Right atrium auricular region (tissue), 2 donors: ENCODE measurements at regions not wholly inside any gene's neighbourhood (a gene's known extent, or its start where the extent isn't known, plus 50 kb on each side); places are given as distances from the start of the nearest gene placed in this dataset.

Experiments used
- DNase-seq: peaks from one replicate; pipeline ENCODE4 v3.0.0-alpha.2; 2019; ENCODE audit warnings: low spot score
- H3K27ac ChIP-seq, 2 donors: fragments of 200-600 bp; sonication (generic); 1 replicate in 1 of 2; 2 replicates in 1 of 2; pipeline ENCODE4 v1.5.1; 2016 to 2019
- H3K27me3 ChIP-seq, 2 donors: fragments of 200-600 bp; sonication (generic); one replicate each; pipeline versions ENCODE4 v1.5.1 to v1.6.0; 2017 to 2019
- H3K36me3 ChIP-seq: fragments of 200-600 bp; sonication (generic); one replicate; pipeline ENCODE4 v1.5.1; 2016
- H3K4me1 ChIP-seq, 2 donors: fragments of 200-600 bp; sonication (generic); one replicate each; pipeline versions ENCODE4 v1.5.1 to v1.6.0; 2017 to 2019
- H3K4me3 ChIP-seq, 2 donors: fragments of 200-600 bp; sonication (generic); 1 replicate in 1 of 2; 2 replicates in 1 of 2; pipeline ENCODE4 v1.5.1; 2017 to 2019; ENCODE audit warnings: mild to moderate bottlenecking in 1 of 2, moderate library complexity in 1 of 2
- H3K9me3 ChIP-seq, 2 donors: fragments of 200-600 bp; sonication (generic); one replicate each; pipeline ENCODE4 v1.5.1; 2019
- CTCF ChIP-seq, 2 donors: fragments of 200-600 bp; sonication (generic); IDR thresholded peaks; one replicate each; pipeline ENCODE4 v1.5.1; 2019; ENCODE audit warnings: antibody characterized with exemption in 2 of 2

DNA sequence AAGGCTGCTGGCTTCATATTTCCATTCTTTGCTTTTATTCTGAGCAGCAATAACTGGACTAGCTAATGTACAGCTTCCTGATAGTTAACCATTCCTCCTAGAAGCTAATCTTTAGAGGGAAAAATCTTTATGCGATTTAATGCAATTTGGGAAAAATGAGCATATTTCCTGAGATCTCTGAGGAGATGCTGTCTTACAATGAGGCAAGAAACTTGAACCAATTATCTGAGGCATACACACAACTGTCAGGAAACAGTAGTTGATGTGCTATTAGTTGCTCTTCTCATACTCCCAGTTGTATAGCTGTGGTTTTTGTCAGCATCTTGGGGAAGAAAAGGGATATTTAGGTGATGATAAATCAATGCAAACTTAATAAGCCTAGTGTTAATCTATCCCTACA is 265.9 kb downstream of the NEBL start:
- Histone ChIP-seq H3K27ac (no peak overlapping the region), H3K27me3 (no peaks in the 10 kb centered on the region), H3K4me1 (peaks cover 0 to 4% of the 10 kb centered on the region in 2 donors), H3K4me3 (no peak overlapping the region), H3K9me3 (peaks cover 0 to 5% of the 10 kb centered on the region in 2 donors), H3K36me3 (no peaks in the 10 kb centered on the region)
- DNase-seq: no peak
- no peak for TF ChIP-seq CTCF (IDR thresholded peaks at IDR 0.05)

DNA sequence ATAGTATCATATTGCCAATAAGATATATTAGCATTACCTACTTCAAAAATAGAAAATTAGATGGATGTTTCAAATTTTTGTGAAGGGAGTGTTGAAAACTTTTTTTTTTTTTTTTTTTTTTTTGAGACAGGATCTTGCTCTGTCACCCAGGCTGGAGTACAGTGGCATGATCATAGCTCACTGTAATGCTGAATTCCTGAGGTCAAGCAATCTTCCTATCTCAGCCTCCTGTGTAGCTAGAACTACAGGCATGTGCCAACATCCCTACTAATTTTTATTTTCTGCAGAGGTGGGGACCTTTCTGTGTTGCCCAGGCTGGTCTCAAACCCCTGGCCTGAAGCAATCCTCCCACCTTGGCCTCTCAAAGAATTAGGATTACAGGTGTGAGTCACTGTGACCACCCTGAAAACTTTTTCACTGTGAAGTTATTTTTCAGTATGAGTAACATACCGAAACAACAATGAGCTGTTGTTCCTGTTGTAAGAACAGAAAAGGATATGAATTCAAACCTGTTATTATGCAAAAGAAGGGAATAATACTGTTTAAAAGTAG is 266.9 kb downstream of the NEBL start:
- TF ChIP-seq CTCF (IDR thresholded peaks at IDR 0.05): no peak
- Histone ChIP-seq H3K27me3 (no peaks in the 10 kb centered on the region), H3K27ac (no peak overlapping the region), H3K4me1 (peaks cover 0 to 4% of the 10 kb centered on the region in 2 donors), H3K4me3 (no peak overlapping the region), H3K9me3 (peaks cover 0 to 9% of the 10 kb centered on the region in 2 donors), H3K36me3 (no peaks in the 10 kb centered on the region)
- no peak for DNase-seq

GRCh38 chr10:20627946-20628507 is 269.1 kb downstream of the NEBL start:
- no peak for TF ChIP-seq CTCF (IDR thresholded peaks at IDR 0.05)
- no peaks in the 10 kb centered on the region for H3K4me1 ChIP-seq
- DNase-seq: no peak
- no peak overlapping the region for H3K4me3 ChIP-seq
- H3K9me3 ChIP-seq: peaks cover 0 to 9% of the 10 kb centered on the region in 2 donors
- no peaks in the 10 kb centered on the region for H3K36me3 ChIP-seq
- H3K27me3 ChIP-seq: no peaks in the 10 kb centered on the region
- no peak overlapping the region for H3K27ac ChIP-seq

DNA sequence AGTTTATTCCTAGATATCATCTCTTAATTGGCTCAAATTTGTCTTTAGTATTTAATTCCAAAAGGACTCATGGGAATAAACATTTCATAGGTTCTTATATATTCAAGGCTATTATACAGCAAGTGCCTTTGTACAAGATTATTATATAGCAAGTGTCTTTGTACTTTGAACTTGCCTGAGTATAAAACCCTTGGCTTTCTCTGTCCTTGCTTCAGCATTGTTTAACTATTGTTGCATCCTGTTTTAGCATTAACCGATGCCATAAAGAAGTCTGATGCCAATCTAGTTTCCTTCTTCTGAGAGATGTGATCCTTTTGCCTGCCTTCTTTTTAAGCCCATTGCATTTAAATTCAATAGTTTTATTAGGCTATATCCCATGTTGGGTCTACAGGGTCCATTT is 270.0 kb downstream of the NEBL start:
- no peaks in the 10 kb centered on the region for H3K27me3 ChIP-seq
- no peak overlapping the region for H3K4me3 ChIP-seq
- no peaks in the 10 kb centered on the region for H3K4me1 ChIP-seq
- TF ChIP-seq CTCF (IDR thresholded peaks at IDR 0.05): no peak
- DNase-seq: no peak
- no peaks in the 10 kb centered on the region for H3K36me3 ChIP-seq
- no peak overlapping the region for H3K27ac ChIP-seq
- peaks cover 0 to 9% of the 10 kb centered on the region in 2 donors for H3K9me3 ChIP-seq

DNA sequence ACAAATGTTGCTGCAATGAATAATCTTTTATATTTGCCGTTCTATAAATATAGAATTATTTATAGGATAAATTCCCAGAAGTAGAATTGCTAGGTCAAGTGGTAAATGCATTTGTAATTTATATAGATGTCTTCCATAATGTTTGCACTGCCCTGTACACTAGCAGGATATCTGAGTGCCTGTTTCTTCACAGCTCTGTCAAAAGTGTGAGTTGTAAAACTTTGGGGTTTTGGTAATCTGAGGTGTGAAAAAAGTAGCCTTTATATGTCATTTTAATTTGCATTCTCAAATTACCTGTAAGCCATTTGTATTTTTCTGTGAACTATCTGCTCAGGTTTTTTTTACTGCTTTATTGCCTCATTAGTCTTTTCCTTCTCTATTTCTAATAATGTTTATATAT is 271.2 kb downstream of the NEBL start:
- H3K27me3 ChIP-seq: no peaks in the 10 kb centered on the region
- no peak for TF ChIP-seq CTCF (IDR thresholded peaks at IDR 0.05)

DNA sequence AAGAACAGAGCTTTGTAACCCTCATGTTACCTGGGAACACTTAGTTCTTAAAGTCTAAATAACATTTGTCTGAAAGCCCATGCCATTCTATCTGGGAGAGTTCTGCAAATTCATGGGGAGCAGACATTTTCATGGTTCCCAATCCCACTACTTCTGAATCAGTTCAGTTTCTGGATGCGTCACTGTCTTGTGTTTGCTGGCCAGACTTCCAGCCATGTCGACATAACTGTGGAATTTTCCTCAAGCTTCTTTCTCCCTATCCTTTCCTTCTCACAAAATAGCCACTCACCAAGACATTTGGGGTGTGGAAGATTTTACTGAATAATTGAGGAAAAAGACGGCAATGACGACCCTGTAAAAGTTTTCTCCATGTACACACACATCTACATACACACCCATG is 272.5 kb downstream of the NEBL start:
- no peaks in the 10 kb centered on the region for H3K4me1 ChIP-seq
- peaks cover 0 to 9% of the 10 kb centered on the region in 2 donors for H3K9me3 ChIP-seq
- no peak overlapping the region for H3K4me3 ChIP-seq
- H3K36me3 ChIP-seq: no peaks in the 10 kb centered on the region
- H3K27me3 ChIP-seq: no peaks in the 10 kb centered on the region
- peak overlapping the region; percentile 31 to 52 for H3K27ac ChIP-seq
- no peak for TF ChIP-seq CTCF (IDR thresholded peaks at IDR 0.05)
- peak; percentile 69 for DNase-seq

More for the DNA sequence above, 271.2 kb downstream of the NEBL start:
- Histone ChIP-seq H3K9me3 (peaks cover 0 to 9% of the 10 kb centered on the region in 2 donors), H3K4me3 (no peak overlapping the region), H3K4me1 (no peaks in the 10 kb centered on the region), H3K27ac (no peak overlapping the region), H3K36me3 (no peaks in the 10 kb centered on the region)
- no peak for DNase-seq
